ENCODE measurements at regions not wholly inside any gene's neighbourhood (a gene's known extent, or its start where the extent isn't known, plus 50 kb on each side); places are given as distances from the start of the nearest gene placed in this dataset.

- 0 out of 22 replicates have a peak, but pooled peaks cover 0 to 2% (median 0%) of the 10 kb centered on the region in 11 experiments for H3K36me3 ChIP-seq
- H3K4me3 ChIP-seq, result no peak overlapping the region
- H4K20me1 ChIP-seq, result no peaks in the 10 kb centered on the region
- H3K4me2 ChIP-seq, result 0 out of 22 replicates have a peak overlapping the region, but pooled peaks of 2 of the 11 experiments have one; percentile 3 to 6
- peaks cover 10 to 40% (median 21%) of the 10 kb centered on the region in 10 experiments; a peak in 17 of 20 replicates for H3K4me1 ChIP-seq
- H3K27me3 ChIP-seq, result peaks cover 0 to 6% (median 0%) of the 10 kb centered on the region in 11 experiments; a peak in 1 of 22 replicates
- H3K9ac ChIP-seq, result no peak overlapping the region
- H3K9me3 ChIP-seq (replicated peaks in 1 of 11), result peaks cover 2 to 10% (median 4%) of the 10 kb centered on the region in 11 experiments
- TF ChIP-seq Cebpa-rat (IDR thresholded peaks at IDR 0.05), result no peak
- H3K27ac ChIP-seq, result no peak overlapping the region
Observed at GRCh38 chr2:39515897-39516346, 78.8 kb upstream of the MAP4K3 start.

- peaks cover 10 to 40% (median 21%) of the 10 kb centered on the region in 10 experiments; a peak in 17 of 20 replicates for H3K4me1 ChIP-seq
Observed at GRCh38 chr2:39516347-39517101, 79.4 kb upstream of the MAP4K3 start.

GRCh38 chr2:39517102-39517436 lies 80.0 kb upstream of the MAP4K3 start:
- H4K20me1 ChIP-seq, result no peaks in the 10 kb centered on the region
- H3K9ac ChIP-seq, result no peak overlapping the region
- peaks cover 0 to under 1% (median 0%) of the 10 kb centered on the region in 11 experiments; a peak in 1 of 22 replicates for H3K27me3 ChIP-seq
- peaks cover 14 to 21% (median 15%) of the 10 kb centered on the region in 11 experiments for H3K9me3 ChIP-seq (replicated peaks in 1 of 11)
- peaks cover 10 to 40% (median 21%) of the 10 kb centered on the region in 10 experiments; a peak in 17 of 20 replicates for H3K4me1 ChIP-seq
- TF ChIP-seq Cebpa-rat (IDR thresholded peaks at IDR 0.05), result no peak
- H3K4me2 ChIP-seq, result no peak overlapping the region
- H3K27ac ChIP-seq, result no peak overlapping the region
- H3K36me3 ChIP-seq, result peaks cover 0 to 9% (median 5%) of the 10 kb centered on the region in 11 experiments; a peak in 6 of 22 replicates
- H3K4me3 ChIP-seq, result no peak overlapping the region

More at GRCh38 chr2:39516347-39517101, 79.4 kb upstream of the MAP4K3 start:
- Histone ChIP-seq H3K4me3 (no peak overlapping the region), H3K9ac (no peak overlapping the region), H3K36me3 (peaks cover 0 to 8% (median under 1%) of the 10 kb centered on the region in 11 experiments; a peak in 6 of 22 replicates), H3K27me3 (peaks cover 0 to 6% (median 0%) of the 10 kb centered on the region in 11 experiments; a peak in 1 of 22 replicates), H3K9me3 (replicated peaks in 1 of 11) (peaks cover 8 to 16% (median 10%) of the 10 kb centered on the region in 11 experiments), H3K4me2 (0 out of 22 replicates have a peak overlapping the region, but pooled peaks of 1 of the 11 experiments have one; percentile 6), H4K20me1 (no peaks in the 10 kb centered on the region), H3K27ac (no peak overlapping the region)
- TF ChIP-seq Cebpa-rat (IDR thresholded peaks at IDR 0.05), result no peak

- TF ChIP-seq Cebpa-rat (IDR thresholded peaks at IDR 0.05), result no peak
- Histone ChIP-seq H3K4me1 (peaks cover 10 to 35% (median 21%) of the 10 kb centered on the region in 10 experiments; a peak in 17 of 20 replicates), H4K20me1 (no peaks in the 10 kb centered on the region), H3K4me2 (no peak overlapping the region), H3K27ac (no peak overlapping the region), H3K9ac (no peak overlapping the region), H3K27me3 (no peaks in the 10 kb centered on the region), H3K4me3 (no peak overlapping the region), H3K36me3 (peaks cover 0 to 9% (median 5%) of the 10 kb centered on the region in 11 experiments; a peak in 6 of 22 replicates), H3K9me3 (replicated peaks in 1 of 11) (peaks cover 19 to 27% (median 21%) of the 10 kb centered on the region in 11 experiments)
Observed at GRCh38 chr2:39517622-39518021, 80.5 kb upstream of the MAP4K3 start.

- no peaks in the 10 kb centered on the region for H3K27me3 ChIP-seq
- peaks cover 0 to 9% (median 5%) of the 10 kb centered on the region in 11 experiments; a peak in 6 of 22 replicates for H3K36me3 ChIP-seq
- no peaks in the 10 kb centered on the region for H4K20me1 ChIP-seq
- peaks cover 22 to 38% (median 29%) of the 10 kb centered on the region in 11 experiments for H3K9me3 ChIP-seq (replicated peaks in 1 of 11)
- H3K4me1 ChIP-seq, result peaks cover 3 to 20% (median 10%) of the 10 kb centered on the region in 10 experiments; a peak in 18 of 20 replicates
- H3K27ac ChIP-seq, result no peak overlapping the region
- H3K4me3 ChIP-seq, result no peak overlapping the region
- no peak overlapping the region for H3K4me2 ChIP-seq
- no peak for TF ChIP-seq Cebpa-rat (IDR thresholded peaks at IDR 0.05)
- no peak overlapping the region for H3K9ac ChIP-seq
Observed at GRCh38 chr2:39519886-39520285, 82.8 kb upstream of the MAP4K3 start.

GRCh38 chr2:39521876-39522517 lies 84.9 kb upstream of the MAP4K3 start:
- TF ChIP-seq Cebpa-rat (IDR thresholded peaks at IDR 0.05), result no peak
- H3K4me1 ChIP-seq, result peaks cover 22 to 31% (median 25%) of the 10 kb centered on the region in 10 experiments
- H4K20me1 ChIP-seq, result no peaks in the 10 kb centered on the region
- no peak overlapping the region for H3K4me2 ChIP-seq
- H3K36me3 ChIP-seq, result peaks cover 0 to 9% (median 5%) of the 10 kb centered on the region in 11 experiments; a peak in 6 of 22 replicates
- H3K27me3 ChIP-seq, result no peaks in the 10 kb centered on the region
- peaks cover 22 to 38% (median 29%) of the 10 kb centered on the region in 11 experiments for H3K9me3 ChIP-seq (replicated peaks in 1 of 11)
- no peak overlapping the region for H3K9ac ChIP-seq
- H3K4me3 ChIP-seq, result no peak overlapping the region
- no peak overlapping the region for H3K27ac ChIP-seq

GRCh38 chr2:39522518-39522877 lies 85.4 kb upstream of the MAP4K3 start:
- Histone ChIP-seq H3K4me1 (peaks cover 25 to 36% (median 28%) of the 10 kb centered on the region in 10 experiments), H3K27ac (no peak overlapping the region), H3K4me2 (no peak overlapping the region), H3K27me3 (no peaks in the 10 kb centered on the region), H3K4me3 (no peak overlapping the region), H3K9me3 (replicated peaks in 1 of 11) (peaks cover 22 to 39% (median 29%) of the 10 kb centered on the region in 11 experiments), H4K20me1 (no peaks in the 10 kb centered on the region), H3K9ac (no peak overlapping the region), H3K36me3 (peaks cover 0 to 9% (median 5%) of the 10 kb centered on the region in 11 experiments; a peak in 6 of 22 replicates)
- TF ChIP-seq Cebpa-rat (IDR thresholded peaks at IDR 0.05), result no peak

GRCh38 chr2:39523308-39524044 lies 86.4 kb upstream of the MAP4K3 start:
- no peak for TF ChIP-seq Cebpa-rat (IDR thresholded peaks at IDR 0.05)
- H4K20me1 ChIP-seq, result no peaks in the 10 kb centered on the region
- H3K4me2 ChIP-seq, result no peak overlapping the region; a peak in 1 of 22 replicates
- H3K9me3 ChIP-seq (replicated peaks in 1 of 11), result peaks cover 22 to 43% (median 29%) of the 10 kb centered on the region in 11 experiments
- no peaks in the 10 kb centered on the region for H3K27me3 ChIP-seq
- H3K27ac ChIP-seq, result no peak overlapping the region
- H3K4me1 ChIP-seq, result peaks cover 25 to 37% (median 30%) of the 10 kb centered on the region in 10 experiments
- H3K4me3 ChIP-seq, result no peak overlapping the region
- H3K9ac ChIP-seq, result no peak overlapping the region
- peaks cover 0 to 9% (median 5%) of the 10 kb centered on the region in 11 experiments; a peak in 6 of 22 replicates for H3K36me3 ChIP-seq
